IPS DF 4.7 (cell line): ENCODE measurements at regions not wholly inside any gene's neighbourhood (a gene's known extent, or its start where the extent isn't known, plus 50 kb on each side); places are given as distances from the start of the nearest gene placed in this dataset.
A peak's percentile ranks its signal among the peaks of the same experiment; 100 is the strongest.
"Not testable (repeated sequence)": the region's sequence is repeated elsewhere in the genome, so short reads cannot be mapped to it uniquely, and the experiment has no call there.

ENCODE experiments used
- DNase-seq: peaks from one replicate; pipeline ENCODE4 v3.0.0-alpha.2; 2013; ENCODE audit warnings: low spot score; ENCODE audit errors: extremely low read depth

DNA sequence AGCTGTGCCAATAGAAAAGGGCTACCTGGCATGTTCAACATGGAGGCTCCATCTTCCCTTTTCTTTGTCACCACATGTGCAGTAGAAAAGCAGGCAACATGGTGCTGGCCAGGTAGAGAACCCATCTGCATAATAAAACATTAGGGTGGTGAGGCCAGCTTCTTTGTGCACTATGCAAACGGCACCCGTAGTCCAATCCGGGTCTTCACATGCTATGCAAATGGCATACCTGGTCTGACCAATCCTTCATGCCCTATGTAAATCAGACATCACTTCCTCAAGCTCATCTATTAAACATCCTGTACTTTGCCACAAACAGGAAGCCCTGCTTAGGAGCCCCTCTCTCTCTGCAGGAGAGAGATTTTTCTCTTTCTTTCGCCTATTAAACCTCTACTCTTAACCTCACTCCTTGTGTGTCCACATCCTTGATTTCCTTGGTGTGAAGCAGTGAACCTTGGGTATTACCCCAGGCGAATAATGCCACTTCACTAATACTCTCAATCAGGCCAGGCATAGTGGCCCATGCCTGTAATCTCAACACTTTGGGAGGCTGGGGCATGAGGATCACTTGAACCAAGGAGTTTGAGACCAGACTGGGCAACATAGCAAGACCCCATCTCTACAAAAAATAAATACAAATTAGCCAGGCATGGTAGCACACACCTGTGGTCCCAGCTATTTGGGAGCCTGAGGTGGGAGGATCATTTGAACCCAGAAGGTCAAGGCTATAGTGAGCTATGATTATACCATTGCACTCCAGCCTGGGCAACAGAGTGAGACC, 111.3 kb upstream of the MRI1 start:
- DNase-seq, result peak; percentile 2

GRCh38 chr19:13646758-13647157, 117.6 kb upstream of the MRI1 start:
- DNase-seq, result no peak

GRCh38 chr19:13644645-13645044, 119.7 kb upstream of the MRI1 start:
- no peak for DNase-seq

DNA sequence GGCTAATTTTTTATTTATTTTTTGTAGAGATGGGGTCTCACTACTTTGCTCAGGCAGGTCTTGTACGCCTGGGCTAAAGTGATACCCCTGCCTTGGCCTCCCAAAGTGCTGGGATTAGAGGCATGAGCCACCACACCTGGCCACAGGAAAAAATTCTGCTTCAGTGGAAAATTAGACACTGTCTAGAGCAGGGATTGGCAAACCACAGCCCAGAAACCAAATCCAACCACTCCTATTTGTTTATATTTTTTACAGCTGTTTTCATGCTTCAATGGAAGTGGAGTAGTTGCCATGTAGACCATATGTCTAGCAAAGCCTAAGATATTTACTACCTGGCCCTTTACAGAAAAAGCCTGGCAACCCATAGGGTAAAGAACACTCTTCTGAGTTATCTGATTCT, 123.7 kb upstream of the MRI1 start:
- DNase-seq, result no peak

- DNase-seq, result no peak
Observed at GRCh38 chr19:13639342-13639929, 124.9 kb upstream of the MRI1 start.

GRCh38 chr19:13637664-13638063, 126.7 kb upstream of the MRI1 start:
- no peak for DNase-seq

DNA sequence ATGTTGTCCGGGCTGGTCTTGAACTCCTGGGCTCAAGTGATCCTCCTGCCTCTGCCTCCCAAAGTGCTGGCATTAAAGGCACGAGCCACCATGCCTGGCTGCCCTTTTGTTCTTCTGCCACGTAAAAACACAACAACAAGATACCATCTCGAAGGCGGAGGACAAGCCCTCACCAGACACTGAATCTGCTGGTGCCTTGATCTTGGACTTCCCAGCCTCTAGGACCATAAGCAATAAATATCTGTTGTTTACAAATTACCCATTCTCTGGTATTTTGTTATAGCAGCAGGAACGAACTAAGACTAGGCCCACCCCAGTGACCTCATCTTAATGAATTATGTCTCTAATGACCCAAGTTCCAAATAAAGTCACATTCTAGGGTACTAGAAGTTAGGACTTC, 128.4 kb upstream of the CACNA1A start:
- DNase-seq, result no peak

- no peak for DNase-seq
Observed at GRCh38 chr19:13633522-13633922, 127.2 kb upstream of the CACNA1A start.

- no peak for DNase-seq
Observed at GRCh38 chr19:13633109-13633508, 126.8 kb upstream of the CACNA1A start.

DNA sequence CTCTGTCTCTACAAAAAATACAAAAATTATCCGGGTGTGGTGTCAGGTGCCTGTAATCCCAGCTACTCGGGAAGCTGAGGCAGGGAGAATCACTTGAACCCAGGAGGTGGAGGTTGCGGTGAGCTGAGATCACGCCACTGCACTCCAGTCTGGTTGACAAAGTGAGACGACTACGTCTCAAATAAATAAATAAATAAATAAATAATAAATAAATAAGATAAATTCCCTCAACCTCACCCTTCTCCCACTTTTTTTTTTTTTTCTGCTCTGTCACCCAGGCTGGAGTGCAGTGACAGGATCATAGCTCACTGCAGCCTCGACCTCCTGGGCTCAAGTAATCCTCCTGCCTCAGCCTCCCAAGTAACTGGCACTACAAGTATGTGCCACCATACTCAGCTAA, 125.9 kb upstream of the CACNA1A start:
- DNase-seq, result not testable (repeated sequence)

- no peak for DNase-seq
Observed at GRCh38 chr19:13629687-13630357, 123.5 kb upstream of the CACNA1A start.

- no peak for DNase-seq
Observed at GRCh38 chr19:13627531-13627930, 121.3 kb upstream of the CACNA1A start.

DNA sequence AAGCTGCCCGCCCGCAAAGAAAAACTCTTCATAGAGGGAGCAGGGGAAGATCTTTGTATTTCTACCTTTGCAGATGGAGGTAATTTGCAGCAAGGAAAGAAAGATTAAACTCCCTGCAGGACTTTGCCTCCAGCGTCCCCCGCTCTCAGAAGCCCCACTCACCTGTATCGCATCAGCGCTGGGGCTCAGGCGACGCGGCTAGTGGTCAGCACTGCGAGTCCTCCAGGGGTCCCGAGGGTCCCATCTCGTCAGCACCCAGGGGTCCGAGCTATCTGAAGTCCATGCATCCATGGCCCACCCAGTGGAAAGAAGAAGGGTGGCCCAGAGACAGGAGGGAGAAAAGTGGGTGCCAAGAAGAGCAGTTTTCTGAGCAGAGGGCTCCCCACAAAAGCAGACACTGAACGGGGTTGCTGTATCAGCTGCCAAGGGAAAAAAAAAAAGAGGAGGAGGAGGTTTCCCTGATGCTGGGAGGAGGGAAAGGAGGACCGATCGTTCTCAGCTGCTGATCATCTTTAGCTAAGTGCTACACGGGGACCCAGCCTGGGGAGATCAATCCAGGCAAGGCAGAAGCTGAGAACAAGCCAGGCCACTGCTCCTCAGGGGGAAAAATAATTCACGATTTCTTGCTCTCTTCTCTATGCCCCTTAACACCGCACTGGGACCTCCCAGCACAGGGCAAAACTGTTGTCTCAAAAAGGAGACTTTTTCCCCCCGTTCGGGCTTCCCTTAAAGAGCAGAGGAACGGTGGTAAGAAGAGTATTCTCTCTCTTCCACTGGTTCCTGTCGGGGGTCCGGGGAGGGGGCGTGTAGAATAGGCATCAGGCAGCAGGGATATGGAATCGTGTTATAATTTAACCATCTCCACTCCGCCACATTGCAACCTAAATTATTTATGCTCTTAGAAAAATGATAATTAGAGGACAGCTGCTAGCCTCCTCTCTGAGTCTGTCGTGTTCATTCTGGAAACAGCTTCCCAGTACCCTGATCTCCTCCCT, 117.7 kb upstream of the CACNA1A start:
- DNase-seq, result no peak

DNA sequence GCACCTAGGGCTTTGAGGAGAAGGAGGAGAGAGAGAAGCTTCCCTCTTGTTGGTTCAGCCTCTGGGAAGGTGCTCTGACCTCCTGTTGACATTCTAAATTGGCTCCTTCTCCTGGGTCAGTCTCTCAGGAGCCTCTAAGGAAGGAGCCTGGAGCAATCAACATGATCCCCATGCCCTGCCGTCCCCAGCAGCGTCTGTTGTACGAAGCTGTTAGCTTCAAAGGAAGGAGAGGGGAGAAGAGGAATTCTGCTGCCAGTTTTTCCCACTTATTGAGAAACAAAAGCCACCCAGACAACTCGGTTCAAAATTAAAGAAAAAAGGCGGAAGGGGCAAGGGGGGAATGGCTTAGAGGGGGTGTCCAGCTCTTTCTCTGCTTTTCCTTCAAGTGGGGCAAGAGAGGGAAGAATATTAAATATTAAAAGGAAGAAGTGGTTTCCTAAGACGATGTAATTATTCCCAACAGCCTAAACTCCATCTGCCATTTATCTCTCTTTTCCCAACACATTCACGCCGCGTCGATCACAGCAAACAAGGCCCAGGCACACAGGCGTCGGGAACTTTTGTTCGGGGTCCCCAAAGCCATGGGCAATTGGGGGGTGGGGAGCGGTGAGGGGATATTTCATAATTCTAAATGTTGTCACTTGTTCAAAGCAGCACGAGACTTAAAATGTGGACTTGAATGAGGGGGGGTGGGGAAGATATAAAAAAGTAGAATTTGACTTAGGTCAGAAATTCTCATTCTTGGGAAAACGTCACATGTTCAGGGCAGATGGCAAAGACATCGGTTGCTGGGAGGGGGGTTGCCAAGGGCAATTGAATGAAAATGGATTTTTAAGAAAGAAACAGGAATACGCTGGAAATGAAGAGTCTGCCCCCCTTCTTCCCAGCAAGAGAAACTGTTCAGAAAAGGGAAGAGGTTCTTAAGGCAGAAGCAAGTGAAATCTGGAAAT, 116.8 kb upstream of the CACNA1A start:
- DNase-seq, result no peak

DNA sequence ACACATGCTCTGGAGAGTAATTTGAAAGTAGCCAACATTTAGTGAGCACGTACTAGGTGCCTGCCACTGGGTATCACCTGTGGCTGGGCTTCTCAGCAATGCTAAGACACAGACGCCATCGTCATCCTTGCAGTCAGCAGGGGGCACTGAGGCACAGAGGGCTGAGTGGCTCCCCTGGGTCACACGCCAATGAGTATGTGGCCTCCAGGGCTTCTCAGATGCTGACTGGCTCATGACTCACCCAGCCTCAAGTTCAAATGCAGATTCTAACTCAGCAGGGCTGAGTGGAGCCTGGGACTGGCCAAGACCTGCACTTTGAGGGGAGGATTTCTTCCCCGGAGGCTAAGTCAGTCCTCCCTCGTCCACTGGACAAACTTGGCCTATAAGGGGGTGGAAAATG, 115.1 kb upstream of the CACNA1A start:
- peak; percentile 62 for DNase-seq

DNA sequence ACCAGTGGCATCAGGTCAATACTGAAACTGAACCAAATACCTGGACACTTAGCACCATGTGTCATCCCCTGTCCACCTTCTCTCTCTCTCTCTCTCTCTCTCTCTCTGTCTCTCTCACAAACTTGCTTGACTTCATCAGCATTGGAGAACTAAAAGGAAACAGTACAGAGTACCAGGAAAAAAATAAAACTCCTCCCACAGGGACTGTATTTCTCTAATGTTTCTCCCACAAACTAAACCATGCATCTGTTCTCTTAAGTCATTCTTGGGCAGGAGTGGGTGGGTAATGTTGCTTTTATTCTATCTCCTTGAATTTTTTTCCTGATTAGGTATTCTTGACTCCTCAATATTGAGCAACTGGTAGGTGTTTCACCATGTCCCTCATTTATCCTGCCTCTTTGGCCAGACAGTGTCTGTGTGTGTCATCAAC, 112.9 kb upstream of the CACNA1A start:
- DNase-seq, result no peak

- DNase-seq, result no peak
Observed at GRCh38 chr19:13615890-13616289, 109.6 kb upstream of the CACNA1A start.

DNA sequence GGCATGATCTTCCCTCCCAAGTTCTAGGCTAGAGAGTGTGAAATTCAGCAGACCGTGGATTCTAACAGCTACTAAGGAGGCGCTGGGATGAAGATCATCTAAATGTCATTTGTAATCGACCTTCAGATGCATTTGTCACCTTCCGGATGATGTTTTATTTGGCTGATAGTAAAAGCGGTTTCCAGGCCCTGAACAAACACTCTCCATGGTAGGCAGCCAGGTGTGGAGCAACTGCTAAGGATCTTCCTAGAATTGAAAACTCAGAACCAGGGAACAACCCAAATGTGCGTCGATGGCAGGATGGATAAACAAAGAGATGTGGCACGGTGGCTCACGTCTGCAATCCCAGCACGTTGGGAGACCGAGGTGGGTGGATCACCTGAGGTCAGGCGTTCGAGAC, 107.2 kb upstream of the CACNA1A start:
- no peak for DNase-seq

- no peak for DNase-seq
Observed at GRCh38 chr19:13611596-13611995, 105.3 kb upstream of the CACNA1A start.

- no peak for DNase-seq
Observed at GRCh38 chr19:13610039-13610691, 103.9 kb upstream of the CACNA1A start.
